Left lung (tissue), 4 donors: ENCODE measurements at regions not wholly inside any gene's neighbourhood (a gene's known extent, or its start where the extent isn't known, plus 50 kb on each side); places are given as distances from the start of the nearest gene placed in this dataset.
"Not testable (repeated sequence)": the region's sequence is repeated elsewhere in the genome, so short reads cannot be mapped to it uniquely, and the experiment has no call there.

Experiments
- ATAC-seq: fragments of 200-7000 bp; cut with Tn5 transposase; one replicate; pipeline ENCODE4 v1.9.1; 2020; ENCODE audit warnings: moderate library complexity
- DNase-seq, 4 donors: peaks; one replicate each; pipeline ENCODE4 v3.0.0-alpha.2; 2013 to 2020
- H3K27ac ChIP-seq, 2 donors: fragments of 200-600 bp; sonication (generic) in 1 of 2; one replicate each; pipeline versions ENCODE4 v1.5.0 to v1.8.0; 2020 to 2021
- H3K27me3 ChIP-seq, 2 donors: fragments of 200-600 bp; sonication (generic) in 1 of 2; one replicate each; pipeline versions ENCODE4 v1.5.0 to v1.8.0; 2020 to 2021
- H3K36me3 ChIP-seq, 2 donors: fragments of 200-600 bp; sonication (generic) in 1 of 2; one replicate each; pipeline versions ENCODE4 v1.5.0 to v1.8.0; 2020 to 2021
- H3K4me1 ChIP-seq, 2 donors: fragments of 200-600 bp; one replicate each; pipeline ENCODE4 v1.8.0; 2021
- H3K4me3 ChIP-seq, 2 donors: fragments of 200-600 bp; sonication (generic) in 1 of 2; one replicate each; pipeline versions ENCODE4 v1.5.0 to v1.8.0; 2020 to 2021; ENCODE audit warnings: mild to moderate bottlenecking in 1 of 2
- H3K9me3 ChIP-seq, 2 donors: fragments of 200-600 bp; sonication (generic) in 1 of 2; one replicate each; pipeline versions ENCODE4 v1.5.0 to v1.8.0; 2020 to 2021
- CTCF ChIP-seq, 2 donors: fragments of 200-600 bp; sonication (generic) in 1 of 2; IDR thresholded peaks; one replicate each; pipeline versions ENCODE4 v1.5.0 to v1.8.0; 2021; ENCODE audit warnings: antibody characterized with exemption in 2 of 2
- intact Hi-C, 2 donors: fragments of 100-400 bp; cut with DNase I; formaldehyde crosslinking; loops; one replicate each; pipeline versions ENCODE4 v1.11.2 to v1.14.2; 2022
- donor health status: DM: no; HTN: yes; CAD: no.
- donor health status: DM: no; HTN: no; CAD: no.

- TF ChIP-seq CTCF (IDR thresholded peaks at IDR 0.05), result no peak
- intact Hi-C loops, result no loop called here
- no peaks in the 10 kb centered on the region for H3K9me3 ChIP-seq
- no peaks in the 10 kb centered on the region for H3K4me1 ChIP-seq
- H3K27ac ChIP-seq, result no peak overlapping the region
- ATAC-seq, result no peak
- no peaks in the 10 kb centered on the region for H3K27me3 ChIP-seq
- H3K4me3 ChIP-seq, result no peak overlapping the region
- DNase-seq, result no peak
- no peaks in the 10 kb centered on the region for H3K36me3 ChIP-seq
These were observed 397.5 kb downstream of the DTWD2 start for GRCh38 chr5:118590806-118591205.

GRCh38 chr5:118580949-118581348 is 407.4 kb downstream of the DTWD2 start:
- DNase-seq (peak in 1 of 4 donors; percentile 25), ATAC-seq (no peak)
- H3K36me3 ChIP-seq, result no peaks in the 10 kb centered on the region
- H3K4me1 ChIP-seq, result no peaks in the 10 kb centered on the region
- H3K27ac ChIP-seq, result no peak overlapping the region
- intact Hi-C loops, result no loop called here
- TF ChIP-seq CTCF (IDR thresholded peaks at IDR 0.05), result no peak
- no peak overlapping the region for H3K4me3 ChIP-seq
- no peaks in the 10 kb centered on the region for H3K9me3 ChIP-seq
- H3K27me3 ChIP-seq, result no peaks in the 10 kb centered on the region

- intact Hi-C loops, result no loop called here
- Histone ChIP-seq H3K27ac (no peak overlapping the region), H3K4me1 (no peaks in the 10 kb centered on the region), H3K36me3 (no peaks in the 10 kb centered on the region), H3K4me3 (no peak overlapping the region), H3K27me3 (no peaks in the 10 kb centered on the region), H3K9me3 (no peaks in the 10 kb centered on the region)
- no peak for TF ChIP-seq CTCF (IDR thresholded peaks at IDR 0.05)
- DNase-seq, result peak in 1 of 4 donors; percentile 23
- no peak for ATAC-seq
These were observed 410.3 kb downstream of the DTWD2 start for GRCh38 chr5:118578093-118578492.

GRCh38 chr5:118577621-118578020 is 410.7 kb downstream of the DTWD2 start:
- H3K4me1 ChIP-seq, result no peaks in the 10 kb centered on the region
- no peaks in the 10 kb centered on the region for H3K36me3 ChIP-seq
- no peak for TF ChIP-seq CTCF (IDR thresholded peaks at IDR 0.05)
- no peak overlapping the region for H3K4me3 ChIP-seq
- H3K27me3 ChIP-seq, result no peaks in the 10 kb centered on the region
- H3K9me3 ChIP-seq, result no peaks in the 10 kb centered on the region
- DNase-seq (no peak), ATAC-seq (no peak)
- no peak overlapping the region for H3K27ac ChIP-seq
- intact Hi-C loops, result no loop called here

GRCh38 chr5:118570276-118570675 is 418.1 kb downstream of the DTWD2 start:
- H3K36me3 ChIP-seq, H3K4me3 ChIP-seq, intact Hi-C loops, ATAC-seq, H3K27ac ChIP-seq, H3K4me1 ChIP-seq, H3K27me3 ChIP-seq, DNase-seq, H3K9me3 ChIP-seq: not testable (repeated sequence)

GRCh38 chr5:118569596-118569995 is 418.8 kb downstream of the DTWD2 start:
- DNase-seq, H3K9me3 ChIP-seq, H3K36me3 ChIP-seq, H3K27ac ChIP-seq, H3K4me3 ChIP-seq, ATAC-seq, intact Hi-C loops, H3K27me3 ChIP-seq, H3K4me1 ChIP-seq: not testable (repeated sequence)
